Spleen (tissue), 11 donors: ENCODE measurements at regions not wholly inside any gene's neighbourhood (a gene's known extent, or its start where the extent isn't known, plus 50 kb on each side); places are given as distances from the start of the nearest gene placed in this dataset.

Source experiments
- DNase-seq: peaks from one replicate; pipeline ENCODE4 v3.0.0-alpha.2; 2020
- H3K27ac ChIP-seq, 8 donors: fragments of 200-600 bp; sonication (generic) in 7 of 8; 1 replicate in 4 of 8; 2 replicates in 4 of 8; pipeline versions ENCODE4 v1.5.0 to v1.8.0; 2016 to 2021; ENCODE audit warnings: inconsistent platforms in 4 of 8, mild to moderate bottlenecking in 4 of 8, moderate library complexity in 1 of 8
- H3K27me3 ChIP-seq, 7 donors: fragments of 200-600 bp; sonication (generic) in 6 of 7; replicated peaks in 1 of 7; 1 replicate in 4 of 7; 2 replicates in 3 of 7; pipeline versions ENCODE4 v1.5.0 to v1.8.0; 2016 to 2021; ENCODE audit warnings: inconsistent platforms in 3 of 7, mild to moderate bottlenecking in 1 of 7
- H3K36me3 ChIP-seq, 6 donors: fragments of 200-600 bp; sonication (generic) in 5 of 6; 1 replicate in 4 of 6; 2 replicates in 2 of 6; pipeline versions ENCODE4 v1.5.0 to v1.8.0; 2016 to 2021; ENCODE audit warnings: inconsistent platforms in 2 of 6
- H3K4me1 ChIP-seq, 6 donors: fragments of 200-600 bp; sonication (generic) in 5 of 6; 1 replicate in 3 of 6; 2 replicates in 3 of 6; pipeline versions ENCODE4 v1.5.0 to v1.8.0; 2016 to 2021; ENCODE audit warnings: inconsistent platforms in 3 of 6
- H3K4me3 ChIP-seq, 8 donors: fragments of 200-600 bp; sonication (generic) in 7 of 8; 1 replicate in 4 of 8; 2 replicates in 4 of 8; pipeline versions ENCODE4 v1.5.0 to v1.8.0; 2016 to 2021; ENCODE audit warnings: inconsistent platforms in 4 of 8, mild to moderate bottlenecking in 4 of 8, moderate library complexity in 2 of 8
- H3K9me3 ChIP-seq, 8 donors: fragments of 200-600 bp; sonication (generic) in 7 of 8; 1 replicate in 4 of 8; 2 replicates in 4 of 8; pipeline versions ENCODE4 v1.5.0 to v1.8.0; 2016 to 2021; ENCODE audit warnings: inconsistent platforms in 4 of 8
- POLR2A ChIP-seq, 3 donors: fragments of 450-650 bp; IDR thresholded peaks; one replicate each; pipeline ENCODE4 v1.5.1; 2017; ENCODE audit warnings: antibody characterized with exemption in 3 of 3, mild to moderate bottlenecking in 1 of 3
- POLR2AphosphoS5 ChIP-seq, 3 donors: sonication (generic); formaldehyde crosslinking; IDR thresholded peaks; one replicate each; pipeline ENCODE4 v1.5.1; 2017; ENCODE audit warnings: antibody characterized with exemption in 3 of 3
- WGBS, 5 donors: extraction: QIAGEN DNeasy Blood & Tissue Kit in 3 of 5; methylation state at CpG; one replicate each; pipeline versions ENCODE4 v1.1.5 to v1.1.7; 2013 to 2018; 5-methylcytosine and 5-hydroxymethylcytosine counted together
- intact Hi-C: fragments of 100-400 bp; cut with DNase I; formaldehyde crosslinking; loops from one replicate; pipeline ENCODE4 v1.15.0; 2023; ENCODE audit warnings: low total_unique reads
- TF ChIP-seq, protein P1 (sequence below), 11 experiments: fragments of 200-600 bp in 7 of 11; fragments of 450-650 bp in 4 of 11; sonication (generic) in 4 of 11; IDR thresholded peaks in 8 of 11; conservative IDR thresholded peaks in 3 of 11; 1 replicate in 7 of 11; 2 replicates in 4 of 11; pipeline versions ENCODE4 v1.4.0 to v1.8.0; 2016 to 2021; ENCODE audit warnings: antibody characterized with exemption in 11 of 11, inconsistent platforms in 4 of 11, mild to moderate bottlenecking in 1 of 11
- donor health status: healthy with polysubstance abuse.
- donor health status: DM: no; HTN: no; CAD: no; lungs with moderate emphysema.
- donor health status: DM: no; HTN: no; CAD: no.
- donor health status: Bipolar disorder and iron deficiency.
- donor health status: healthy.
- donor health status: DM: no; HTN: no; CAD: no.
- donor health status: DM: yes; HTN: yes; CAD: no.

GRCh38 chr2:81858998-81859397, 1554.4 kb upstream of the LRRTM1 start:
- WGBS, 5 donors: 16 to 23% (median 19%) methylated on average over 3 of the region's 3 CpGs
- TF ChIP-seq POLR2AphosphoS5 (IDR thresholded peaks at IDR 0.05) (no peak), POLR2A (IDR thresholded peaks at IDR 0.05) (no peak)
- TF ChIP-seq, protein P1, sequence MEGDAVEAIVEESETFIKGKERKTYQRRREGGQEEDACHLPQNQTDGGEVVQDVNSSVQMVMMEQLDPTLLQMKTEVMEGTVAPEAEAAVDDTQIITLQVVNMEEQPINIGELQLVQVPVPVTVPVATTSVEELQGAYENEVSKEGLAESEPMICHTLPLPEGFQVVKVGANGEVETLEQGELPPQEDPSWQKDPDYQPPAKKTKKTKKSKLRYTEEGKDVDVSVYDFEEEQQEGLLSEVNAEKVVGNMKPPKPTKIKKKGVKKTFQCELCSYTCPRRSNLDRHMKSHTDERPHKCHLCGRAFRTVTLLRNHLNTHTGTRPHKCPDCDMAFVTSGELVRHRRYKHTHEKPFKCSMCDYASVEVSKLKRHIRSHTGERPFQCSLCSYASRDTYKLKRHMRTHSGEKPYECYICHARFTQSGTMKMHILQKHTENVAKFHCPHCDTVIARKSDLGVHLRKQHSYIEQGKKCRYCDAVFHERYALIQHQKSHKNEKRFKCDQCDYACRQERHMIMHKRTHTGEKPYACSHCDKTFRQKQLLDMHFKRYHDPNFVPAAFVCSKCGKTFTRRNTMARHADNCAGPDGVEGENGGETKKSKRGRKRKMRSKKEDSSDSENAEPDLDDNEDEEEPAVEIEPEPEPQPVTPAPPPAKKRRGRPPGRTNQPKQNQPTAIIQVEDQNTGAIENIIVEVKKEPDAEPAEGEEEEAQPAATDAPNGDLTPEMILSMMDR (IDR thresholded peaks at IDR 0.05 in 8 of 11, conservative IDR thresholded peaks at IDR 0.05 in 3 of 11): no peak
- Histone ChIP-seq H3K27ac (no peak overlapping the region), H3K4me1 (no peaks in the 10 kb centered on the region), H3K9me3 (peaks cover 0 to 19% (median 4%) of the 10 kb centered on the region in 8 donors), H3K27me3 (no peaks in the 10 kb centered on the region), H3K36me3 (no peaks in the 10 kb centered on the region), H3K4me3 (no peak overlapping the region)
- no peak for DNase-seq
- intact Hi-C loops: no loop called here

- intact Hi-C loops: no loop called here
- peaks cover 0 to 21% (median 0%) of the 10 kb centered on the region in 8 donors for H3K9me3 ChIP-seq
- no peak overlapping the region for H3K4me3 ChIP-seq
- no peak for DNase-seq
- WGBS, 5 donors: 70 to 84% (median 77%) methylated on average over 2 of the region's 2 CpGs
- H3K4me1 ChIP-seq: no peaks in the 10 kb centered on the region
- no peak overlapping the region for H3K27ac ChIP-seq
- no peaks in the 10 kb centered on the region for H3K36me3 ChIP-seq
- H3K27me3 ChIP-seq: no peaks in the 10 kb centered on the region
- TF ChIP-seq, protein P1 (IDR thresholded peaks at IDR 0.05 in 8 of 11, conservative IDR thresholded peaks at IDR 0.05 in 3 of 11): no peak
- TF ChIP-seq POLR2AphosphoS5 (IDR thresholded peaks at IDR 0.05) (no peak), POLR2A (IDR thresholded peaks at IDR 0.05) (no peak)
Measured at GRCh38 chr2:81853341-81853740, 1548.8 kb upstream of the LRRTM1 start.

GRCh38 chr2:81852651-81853050, 1548.1 kb upstream of the LRRTM1 start:
- 87 to 96% (median 93%) methylated on average over 2 of the region's 2 CpGs for WGBS, 5 donors
- Histone ChIP-seq H3K4me3 (no peak overlapping the region), H3K4me1 (no peaks in the 10 kb centered on the region), H3K27ac (no peak overlapping the region), H3K27me3 (no peaks in the 10 kb centered on the region), H3K9me3 (peaks cover 0 to 21% (median 0%) of the 10 kb centered on the region in 8 donors), H3K36me3 (no peaks in the 10 kb centered on the region)
- TF ChIP-seq, protein P1 (IDR thresholded peaks at IDR 0.05 in 8 of 11, conservative IDR thresholded peaks at IDR 0.05 in 3 of 11): no peak
- TF ChIP-seq POLR2A (IDR thresholded peaks at IDR 0.05) (no peak), POLR2AphosphoS5 (IDR thresholded peaks at IDR 0.05) (no peak)
- DNase-seq: no peak
- intact Hi-C loops: no loop called here

GRCh38 chr2:81839780-81840179, 1535.2 kb upstream of the LRRTM1 start:
- H3K4me3 ChIP-seq: no peak overlapping the region
- intact Hi-C loops: no loop called here
- H3K36me3 ChIP-seq: no peaks in the 10 kb centered on the region
- no peak overlapping the region for H3K27ac ChIP-seq
- no peaks in the 10 kb centered on the region for H3K4me1 ChIP-seq
- H3K27me3 ChIP-seq: no peaks in the 10 kb centered on the region
- WGBS, 5 donors: 40 to 75% (median 47%) methylated on average over 2 of the region's 2 CpGs
- no peak for DNase-seq
- TF ChIP-seq, protein P1 (IDR thresholded peaks at IDR 0.05 in 8 of 11, conservative IDR thresholded peaks at IDR 0.05 in 3 of 11): no peak
- TF ChIP-seq POLR2AphosphoS5 (IDR thresholded peaks at IDR 0.05) (no peak), POLR2A (IDR thresholded peaks at IDR 0.05) (no peak)
- peaks cover 0 to 32% (median 20%) of the 10 kb centered on the region in 8 donors for H3K9me3 ChIP-seq
